Ovary (tissue), 3 donors: ENCODE measurements at regions not wholly inside any gene's neighbourhood (a gene's known extent, or its start where the extent isn't known, plus 50 kb on each side); places are given as distances from the start of the nearest gene placed in this dataset.
"Not testable (repeated sequence)": the region's sequence is repeated elsewhere in the genome, so short reads cannot be mapped to it uniquely, and the experiment has no call there.

ENCODE experiments used
- CTCF ChIP-seq, 3 donors: fragments of 450-650 bp in 2 of 3; fragments of 200-600 bp in 1 of 3; IDR thresholded peaks; one replicate each; pipeline versions ENCODE4 v1.5.1 to v1.8.0; 2016 to 2022; ENCODE audit warnings: antibody characterized with exemption in 3 of 3, mild to moderate bottlenecking in 1 of 3
- EP300 ChIP-seq: sonication (generic); formaldehyde crosslinking; IDR thresholded peaks from one replicate; pipeline ENCODE4 v1.6.1; 2017; ENCODE audit warnings: antibody characterized with exemption
- POLR2A ChIP-seq: fragments of 450-650 bp; IDR thresholded peaks from one replicate; pipeline ENCODE4 v1.6.1; 2017; ENCODE audit warnings: antibody characterized with exemption, mild to moderate bottlenecking, moderate library complexity
- donor health status: DM: no; HTN: no; CAD: no.

GRCh38 chr20:41731198-41731597 is 113.0 kb upstream of the CHD6 start:
- not testable (repeated sequence) for TF ChIP-seq CTCF (IDR thresholded peaks at IDR 0.05); POLR2A; EP300
